GM23338 (cell line): ENCODE measurements at regions not wholly inside any gene's neighbourhood (a gene's known extent, or its start where the extent isn't known, plus 50 kb on each side); places are given as distances from the start of the nearest gene placed in this dataset.

ENCODE experiments used
- ATAC-seq: fragments of 200-7000 bp; cut with Tn5 transposase; 3 replicates; pipeline ENCODE4 v1.9.1; 2020
- DNase-seq: peaks from one replicate; pipeline ENCODE4 v3.0.0-alpha.2; 2015; ENCODE audit warnings: low spot score
- H2AFZ ChIP-seq: fragments of 200-600 bp; sonication (generic); 2 replicates; pipeline ENCODE4 v1.8.0; 2016; ENCODE audit warnings: antibody characterized with exemption, mild to moderate bottlenecking, moderate library complexity
- H3F3A ChIP-seq: fragments of 200-600 bp; sonication (generic); replicated peaks from 2 replicates; pipeline ENCODE4 v1.8.0; 2017; ENCODE audit warnings: antibody characterized with exemption, mixed run types, low read depth
- H3K27ac ChIP-seq: fragments of 200-600 bp; sonication (generic); 2 replicates; pipeline ENCODE4 v1.6.1; 2016; ENCODE audit warnings: low read depth
- H3K27me3 ChIP-seq: fragments of 200-600 bp; sonication (generic); 2 replicates; pipeline ENCODE4 v1.8.0; 2016; ENCODE audit warnings: mild to moderate bottlenecking, mixed run types, moderate library complexity; ENCODE audit not compliant: insufficient read depth
- H3K36me3 ChIP-seq: fragments of 200-600 bp; sonication (generic); 2 replicates; pipeline ENCODE4 v1.8.0; 2016; ENCODE audit warnings: mild to moderate bottlenecking; ENCODE audit not compliant: insufficient read depth
- H3K4me1 ChIP-seq: fragments of 200-600 bp; sonication (generic); 2 replicates; pipeline ENCODE4 v1.8.0; 2016; ENCODE audit warnings: mild to moderate bottlenecking, moderate library complexity; ENCODE audit not compliant: insufficient read depth
- H3K4me2 ChIP-seq: fragments of 200-600 bp; sonication (generic); 2 replicates; pipeline ENCODE4 v1.7.1; 2017; ENCODE audit warnings: mixed run types
- H3K4me3 ChIP-seq: fragments of 200-600 bp; sonication (generic); 2 replicates; pipeline ENCODE4 v1.6.1; 2016; ENCODE audit warnings: mixed run types
- H3K79me2 ChIP-seq: fragments of 200-600 bp; sonication (generic); replicated peaks from 2 replicates; pipeline ENCODE4 v1.8.0; 2017; ENCODE audit warnings: mild to moderate bottlenecking; ENCODE audit not compliant: insufficient read depth
- H3K9me2 ChIP-seq: fragments of 200-600 bp; sonication (generic); 2 replicates; pipeline ENCODE4 v1.8.0; 2017; ENCODE audit not compliant: insufficient read depth
- H4K20me1 ChIP-seq: fragments of 200-600 bp; sonication (generic); replicated peaks from 2 replicates; pipeline ENCODE4 v1.8.0; 2017; ENCODE audit warnings: mild to moderate bottlenecking; ENCODE audit not compliant: insufficient read depth
- H3K27ac Mint-ChIP-seq: 2 replicates; pipeline ENCODE4 v1.8.0; 2020; ENCODE audit warnings: inconsistent platforms, mild to moderate bottlenecking, moderate library complexity, mixed read lengths
- H3K27me3 Mint-ChIP-seq: 3 replicates; pipeline ENCODE4 v1.8.0; 2022; ENCODE audit warnings: low read depth, mild to moderate bottlenecking, moderate library complexity, mixed read lengths, inconsistent platforms; ENCODE audit not compliant: insufficient read depth, poor library complexity
- H3K36me3 Mint-ChIP-seq: 3 replicates; pipeline ENCODE4 v1.8.0; 2021; ENCODE audit warnings: low read depth, mild to moderate bottlenecking, inconsistent platforms, moderate library complexity, mixed read lengths
- H3K4me1 Mint-ChIP-seq: 3 replicates; pipeline ENCODE4 v1.8.0; 2020; ENCODE audit warnings: mild to moderate bottlenecking, inconsistent platforms, mixed read lengths
- H3K4me3 Mint-ChIP-seq: 3 replicates; pipeline ENCODE4 v1.8.0; 2021; ENCODE audit warnings: moderate library complexity, mild to moderate bottlenecking, inconsistent platforms, mixed read lengths
- H3K9me3 Mint-ChIP-seq: 3 replicates; pipeline ENCODE4 v1.8.0; 2020; ENCODE audit warnings: moderate library complexity, mild to moderate bottlenecking, inconsistent platforms, mixed read lengths
- CREB1 ChIP-seq: fragments of 250-450 bp; sonication (Bioruptor Pico); IDR thresholded peaks from 2 replicates; pipeline ENCODE4 v1.5.0; 2020; ENCODE audit warnings: low read depth, mild to moderate bottlenecking, moderate library complexity
- ETS1 ChIP-seq: IDR thresholded peaks from 2 replicates; pipeline ENCODE4 v1.6.1; 2016; ENCODE audit warnings: antibody characterized with exemption
- EZH2phosphoT487 ChIP-seq: fragments of 200-600 bp; sonication (generic); IDR thresholded peaks from one replicate; pipeline ENCODE4 v1.8.1; 2018; ENCODE audit warnings: antibody characterized with exemption; ENCODE audit not compliant: unreplicated experiment
- REST ChIP-seq: IDR thresholded peaks from one replicate; pipeline ENCODE4 v1.6.1; 2018; ENCODE audit warnings: antibody characterized with exemption; ENCODE audit not compliant: unreplicated experiment
- ZNF114 ChIP-seq: fragments of 250-450 bp; sonication (Bioruptor Pico); IDR thresholded peaks from 2 replicates; pipeline ENCODE4 v1.5.0; 2020; ENCODE audit warnings: mild to moderate bottlenecking, moderate library complexity
- ZNF462 ChIP-seq: fragments of 250-450 bp; sonication (Bioruptor Pico); IDR thresholded peaks from 2 replicates; pipeline ENCODE4 v1.5.0; 2020; ENCODE audit warnings: mild to moderate bottlenecking, moderate library complexity

GRCh38 chr6:168737014-168737413, 296.0 kb downstream of the SMOC2 start:
- peaks cover 6% of the 10 kb centered on the region; the same call in 2 of the 3 replicates for H3K9me3 Mint-ChIP-seq
- no peaks in the 10 kb centered on the region for H3K4me1 ChIP-seq
- H3K9me2 ChIP-seq: peaks cover 10% of the 10 kb centered on the region
- H3K27me3 Mint-ChIP-seq: no peaks in the 10 kb centered on the region
- H3K4me3 Mint-ChIP-seq: no peak overlapping the region
- peaks cover 4% of the 10 kb centered on the region; the same call in 2 of the 3 replicates for H3K4me1 Mint-ChIP-seq
- DNase-seq (no peak), ATAC-seq (no peak)
- H4K20me1 ChIP-seq: no peaks in the 10 kb centered on the region
- H2AFZ ChIP-seq: peak overlapping the region; percentile 44; the same call in 1 of the 2 replicates
- H3K4me2 ChIP-seq: no peak overlapping the region
- no peaks in the 10 kb centered on the region for H3K79me2 ChIP-seq
- TF ChIP-seq ETS1 (no peak), ZNF114 (CRISPR knock-in tag) (no peak)
- H3K27ac Mint-ChIP-seq: no peak overlapping the region
- no peak overlapping the region for H3K4me3 ChIP-seq
- H3F3A ChIP-seq: no peaks in the 10 kb centered on the region
- no peak overlapping the region for H3K27ac ChIP-seq
- H3K36me3 ChIP-seq: no peaks in the 10 kb centered on the region
- no peaks in the 10 kb centered on the region for H3K27me3 ChIP-seq
- H3K36me3 Mint-ChIP-seq: peaks cover 2% of the 10 kb centered on the region; the same call in 1 of the 3 replicates

- no peak overlapping the region for H3K27ac Mint-ChIP-seq
- H3K4me3 Mint-ChIP-seq: no peak overlapping the region
- H4K20me1 ChIP-seq: no peaks in the 10 kb centered on the region
- peak overlapping the region; percentile 66; the same call in 1 of the 2 replicates for H2AFZ ChIP-seq
- H3F3A ChIP-seq: no peaks in the 10 kb centered on the region
- H3K27me3 ChIP-seq: no peaks in the 10 kb centered on the region
- H3K79me2 ChIP-seq: no peaks in the 10 kb centered on the region
- no peak for ATAC-seq
- no peaks in the 10 kb centered on the region for H3K4me1 ChIP-seq
- no peak overlapping the region for H3K27ac ChIP-seq
- H3K36me3 Mint-ChIP-seq: peaks cover 2% of the 10 kb centered on the region; the same call in 1 of the 3 replicates
- no peak for DNase-seq
- H3K27me3 Mint-ChIP-seq: no peaks in the 10 kb centered on the region
- peaks cover 6% of the 10 kb centered on the region; the same call in 2 of the 3 replicates for H3K9me3 Mint-ChIP-seq
- H3K4me3 ChIP-seq: no peak overlapping the region
- peaks cover 10% of the 10 kb centered on the region; the same call in 1 of the 2 replicates for H3K9me2 ChIP-seq
- TF ChIP-seq ZNF462 (CRISPR knock-in tag) (no peak), CREB1 (no peak), EZH2phosphoT487 (no peak), REST (no peak)
- peaks cover 4% of the 10 kb centered on the region; the same call in 2 of the 3 replicates for H3K4me1 Mint-ChIP-seq
- H3K36me3 ChIP-seq: no peaks in the 10 kb centered on the region
- H3K4me2 ChIP-seq: no peak overlapping the region
Observed at GRCh38 chr6:168736039-168736438, 295.1 kb downstream of the SMOC2 start.
